HepG2 (cell line): ENCODE measurements at regions not wholly inside any gene's neighbourhood (a gene's known extent, or its start where the extent isn't known, plus 50 kb on each side); places are given as distances from the start of the nearest gene placed in this dataset.

ENCODE experiments used
- AHDC1 ChIP-seq: sonication (generic); formaldehyde crosslinking; IDR thresholded peaks from 2 replicates; pipeline ENCODE4 v1.5.1; 2020; ENCODE audit warnings: mild to moderate bottlenecking, missing genetic modification reagents, borderline replicate concordance
- FOXP1 ChIP-seq, 2 experiments: fragments of 450-650 bp in 1 of 2; IDR thresholded peaks; 2 replicates each; pipeline ENCODE4 v1.6.1; 2017 to 2018; ENCODE audit warnings: antibody characterized with exemption in 1 of 2
- ZNF256 ChIP-seq: sonication (generic); formaldehyde crosslinking; conservative IDR thresholded peaks from 2 replicates; pipeline ENCODE4 v1.4.0; 2020; ENCODE audit warnings: missing genetic modification reagents
- ZNF770 ChIP-seq: sonication (generic); formaldehyde crosslinking; IDR thresholded peaks from 2 replicates; pipeline ENCODE4 v1.5.0; 2020; ENCODE audit warnings: mild to moderate bottlenecking, missing genetic modification reagents
- TF ChIP-seq, protein P1 (sequence below): sonication (generic); formaldehyde crosslinking; IDR thresholded peaks from 2 replicates; pipeline ENCODE4 v1.8.1; 2023; ENCODE audit warnings: mild to moderate bottlenecking, moderate library complexity, missing genetic modification reagents

DNA sequence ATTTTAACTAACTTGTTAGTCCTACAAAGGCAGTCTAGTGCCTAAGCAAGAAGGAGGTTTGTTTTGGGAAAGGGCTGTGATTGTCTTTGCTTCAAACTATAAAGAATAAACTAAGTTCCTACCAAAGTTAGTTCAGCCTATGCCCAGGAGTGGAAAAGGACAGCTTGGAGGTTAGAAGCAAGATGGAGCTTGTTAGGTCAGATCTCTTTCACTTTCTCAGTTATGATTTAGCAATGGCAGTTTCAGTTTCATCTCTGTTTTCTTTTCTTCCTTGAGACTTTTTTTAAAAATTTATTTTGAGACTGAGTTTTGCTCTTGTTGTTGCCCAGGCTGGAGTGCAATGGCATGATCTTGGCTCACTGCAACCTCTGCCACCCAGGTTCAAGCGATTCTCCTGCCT, 82.9 kb upstream of the NLGN4X start (continued):
- TF ChIP-seq, protein P1, sequence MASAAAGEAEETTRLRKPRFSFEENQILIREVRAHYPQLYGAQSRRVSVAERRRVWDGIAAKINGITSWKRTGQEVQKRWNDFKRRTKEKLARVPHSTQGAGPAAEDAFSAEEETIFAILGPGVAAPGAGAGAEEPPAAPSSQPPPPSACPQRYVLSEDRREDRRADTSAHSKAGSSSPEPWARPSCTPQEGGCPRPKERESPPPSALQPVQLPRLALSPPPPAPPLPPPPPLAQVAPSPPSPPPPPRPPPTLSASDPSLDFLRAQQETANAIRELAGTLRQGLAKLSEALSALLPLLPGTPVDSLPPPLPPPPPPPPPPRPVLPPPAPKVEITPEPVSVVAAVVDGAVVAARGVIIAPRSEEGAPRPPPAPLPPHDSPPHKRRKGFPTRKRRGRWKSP (CRISPR knock-in tag): no peak
- TF ChIP-seq FOXP1 (IDR thresholded peaks at IDR 0.05): no peak
- no peak for TF ChIP-seq FOXP1 (CRISPR knock-in tag; IDR thresholded peaks at IDR 0.05)
- TF ChIP-seq ZNF770 (CRISPR knock-in tag): no peak
- no peak for TF ChIP-seq ZNF256 (CRISPR knock-in tag)
- TF ChIP-seq AHDC1: no peak
